ENCODE measurements at regions not wholly inside any gene's neighbourhood (a gene's known extent, or its start where the extent isn't known, plus 50 kb on each side); places are given as distances from the start of the nearest gene placed in this dataset.

GRCh38 chr20:53838311-53838868 lies 232.0 kb downstream of the BCAS1 start:
- DNase-seq (ENCODE audit: low read depth): no peak
- H3K4me3 ChIP-seq (ENCODE audit: low read depth, low read length): no peak overlapping the region
- TF ChIP-seq, protein P1, sequence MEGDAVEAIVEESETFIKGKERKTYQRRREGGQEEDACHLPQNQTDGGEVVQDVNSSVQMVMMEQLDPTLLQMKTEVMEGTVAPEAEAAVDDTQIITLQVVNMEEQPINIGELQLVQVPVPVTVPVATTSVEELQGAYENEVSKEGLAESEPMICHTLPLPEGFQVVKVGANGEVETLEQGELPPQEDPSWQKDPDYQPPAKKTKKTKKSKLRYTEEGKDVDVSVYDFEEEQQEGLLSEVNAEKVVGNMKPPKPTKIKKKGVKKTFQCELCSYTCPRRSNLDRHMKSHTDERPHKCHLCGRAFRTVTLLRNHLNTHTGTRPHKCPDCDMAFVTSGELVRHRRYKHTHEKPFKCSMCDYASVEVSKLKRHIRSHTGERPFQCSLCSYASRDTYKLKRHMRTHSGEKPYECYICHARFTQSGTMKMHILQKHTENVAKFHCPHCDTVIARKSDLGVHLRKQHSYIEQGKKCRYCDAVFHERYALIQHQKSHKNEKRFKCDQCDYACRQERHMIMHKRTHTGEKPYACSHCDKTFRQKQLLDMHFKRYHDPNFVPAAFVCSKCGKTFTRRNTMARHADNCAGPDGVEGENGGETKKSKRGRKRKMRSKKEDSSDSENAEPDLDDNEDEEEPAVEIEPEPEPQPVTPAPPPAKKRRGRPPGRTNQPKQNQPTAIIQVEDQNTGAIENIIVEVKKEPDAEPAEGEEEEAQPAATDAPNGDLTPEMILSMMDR (IDR thresholded peaks at IDR 0.05; ENCODE audit: control insufficient read depth, extremely low read depth, insufficient read depth): no peak

DNA sequence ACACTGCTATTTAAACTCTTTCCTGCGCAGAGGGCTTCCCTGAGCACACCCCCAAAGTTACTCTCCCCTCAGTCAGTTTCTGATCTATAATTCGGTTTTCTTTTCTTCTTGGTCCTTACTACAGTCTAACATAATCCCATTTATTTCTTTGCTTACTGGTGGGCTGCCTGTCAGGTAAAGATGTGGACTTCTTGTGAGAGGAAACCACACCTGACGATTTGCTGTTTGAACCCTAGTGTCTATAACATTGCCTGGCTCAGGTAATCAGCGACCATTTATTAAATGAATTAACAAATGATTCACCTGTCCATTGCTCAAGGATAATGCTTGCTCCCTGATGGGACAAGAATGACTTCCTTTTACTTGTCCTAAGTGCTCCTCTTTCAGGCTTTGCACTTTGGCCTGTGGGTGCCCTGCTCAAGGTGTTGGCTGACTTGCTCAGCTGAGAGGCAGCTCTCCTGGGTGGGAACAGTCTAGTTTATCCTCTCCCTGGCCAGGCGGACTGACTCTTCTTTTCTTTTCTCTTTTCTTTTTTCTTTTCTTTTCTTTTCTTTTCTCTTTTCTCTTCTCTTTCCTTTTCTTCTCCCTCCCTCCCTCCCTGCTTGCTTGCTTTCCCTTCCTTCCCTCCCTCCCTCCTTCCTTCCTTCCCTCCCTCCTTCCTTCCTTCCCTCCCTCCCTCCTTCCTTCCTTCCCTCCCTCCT lies 233.1 kb downstream of the BCAS1 start:
- DNase-seq (ENCODE audit: low read depth): no peak
- TF ChIP-seq, protein P1 (IDR thresholded peaks at IDR 0.05; ENCODE audit: control insufficient read depth, extremely low read depth, insufficient read depth): no peak
- no peak overlapping the region for H3K4me3 ChIP-seq (ENCODE audit: low read depth, low read length)

GRCh38 chr20:53834749-53835148 lies 235.6 kb downstream of the BCAS1 start:
- TF ChIP-seq, protein P1 (IDR thresholded peaks at IDR 0.05; ENCODE audit: control insufficient read depth, extremely low read depth, insufficient read depth): no peak
- no peak overlapping the region for H3K4me3 ChIP-seq (ENCODE audit: low read depth, low read length)
- DNase-seq (ENCODE audit: low read depth): no peak

DNA sequence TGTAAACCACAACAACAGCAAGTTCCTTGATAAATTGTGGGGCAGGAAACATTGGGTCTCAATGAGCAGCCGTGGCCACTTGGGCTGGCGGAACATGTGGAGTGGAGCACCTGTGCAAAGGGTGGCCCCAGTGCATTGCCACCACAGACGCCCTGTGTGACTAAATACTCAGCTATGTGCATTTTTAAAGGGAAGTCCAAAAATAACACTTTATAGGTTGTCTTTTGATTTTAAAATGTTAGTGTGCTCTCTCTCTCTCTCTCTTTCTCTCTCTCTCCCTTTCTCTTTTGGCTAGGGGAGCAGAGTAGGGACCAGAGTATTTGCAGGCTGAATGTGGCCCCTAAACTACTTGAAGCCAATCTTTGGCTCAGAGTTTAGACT lies 236.3 kb downstream of the BCAS1 start:
- TF ChIP-seq, protein P1 (IDR thresholded peaks at IDR 0.05; ENCODE audit: control insufficient read depth, extremely low read depth, insufficient read depth): no peak
- no peak for DNase-seq (ENCODE audit: low read depth)
- no peak overlapping the region for H3K4me3 ChIP-seq (ENCODE audit: low read depth, low read length)

- no peak for DNase-seq (ENCODE audit: low read depth)
- TF ChIP-seq, protein P1 (IDR thresholded peaks at IDR 0.05; ENCODE audit: control insufficient read depth, extremely low read depth, insufficient read depth): no peak
- no peak overlapping the region for H3K4me3 ChIP-seq (ENCODE audit: low read depth, low read length)
These were observed 236.9 kb downstream of the BCAS1 start for GRCh38 chr20:53833333-53834061.

DNA sequence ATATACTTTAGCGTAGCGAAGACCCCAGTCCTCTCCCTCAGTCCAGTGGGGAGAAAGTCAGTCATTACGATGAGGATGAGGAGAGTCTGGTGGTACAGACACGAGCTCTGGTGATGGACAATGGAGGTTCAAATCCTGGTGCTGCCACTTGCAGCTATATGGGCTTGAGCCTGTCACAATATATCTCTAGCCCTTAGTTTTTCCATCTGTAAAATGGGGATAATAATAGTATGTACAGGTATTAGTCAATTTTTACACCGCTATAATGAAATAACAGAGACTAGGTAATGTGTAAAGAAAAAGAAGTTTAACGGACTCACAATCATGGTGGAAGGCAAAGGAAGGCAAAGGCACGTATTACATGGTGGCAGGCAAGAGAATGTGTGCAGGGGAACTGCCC lies 237.9 kb downstream of the BCAS1 start:
- TF ChIP-seq, protein P1 (IDR thresholded peaks at IDR 0.05; ENCODE audit: control insufficient read depth, extremely low read depth, insufficient read depth): no peak
- no peak for DNase-seq (ENCODE audit: low read depth)
- no peak overlapping the region for H3K4me3 ChIP-seq (ENCODE audit: low read depth, low read length)

Measured in LNCaP clone FGC (cell line).